HPDE6-E6E7 (cell line): ENCODE measurements at regions not wholly inside any gene's neighbourhood (a gene's known extent, or its start where the extent isn't known, plus 50 kb on each side); places are given as distances from the start of the nearest gene placed in this dataset.

Experiments
- DNase-seq: peaks from one replicate; pipeline ENCODE4 v3.0.0; 2011; ENCODE audit warnings: missing footprints; ENCODE audit errors: extremely low spot score

GRCh38 chr5:12358371-12359090 lies 454.3 kb upstream of the CTNND2 start:
- DNase-seq, result no peak

GRCh38 chr5:12357626-12358025 lies 453.4 kb upstream of the CTNND2 start:
- no peak for DNase-seq

GRCh38 chr5:12354686-12355085 lies 450.4 kb upstream of the CTNND2 start:
- DNase-seq, result no peak

- DNase-seq, result no peak
These were observed 439.3 kb upstream of the CTNND2 start for GRCh38 chr5:12343558-12343957.

GRCh38 chr5:12335938-12336337 lies 431.7 kb upstream of the CTNND2 start:
- no peak for DNase-seq

GRCh38 chr5:12332480-12332879 lies 428.2 kb upstream of the CTNND2 start:
- DNase-seq, result no peak

- no peak for DNase-seq
These were observed 426.8 kb upstream of the CTNND2 start for GRCh38 chr5:12330993-12331588.

GRCh38 chr5:12330381-12330780 lies 426.1 kb upstream of the CTNND2 start:
- DNase-seq, result no peak

GRCh38 chr5:12323637-12324229 lies 419.5 kb upstream of the CTNND2 start:
- DNase-seq, result no peak

GRCh38 chr5:12322042-12322441 lies 417.8 kb upstream of the CTNND2 start:
- DNase-seq, result no peak

- no peak for DNase-seq
These were observed 416.1 kb upstream of the CTNND2 start for GRCh38 chr5:12320331-12320730.

GRCh38 chr5:12316812-12317211 lies 412.6 kb upstream of the CTNND2 start:
- DNase-seq, result peak; percentile 4

GRCh38 chr5:12315461-12315860 lies 411.2 kb upstream of the CTNND2 start:
- DNase-seq, result no peak

GRCh38 chr5:12313602-12314001 lies 409.4 kb upstream of the CTNND2 start:
- no peak for DNase-seq

GRCh38 chr5:12312343-12312742 lies 408.1 kb upstream of the CTNND2 start:
- no peak for DNase-seq

GRCh38 chr5:12294151-12294550 lies 389.9 kb upstream of the CTNND2 start:
- no peak for DNase-seq

- no peak for DNase-seq
These were observed 388.5 kb upstream of the CTNND2 start for GRCh38 chr5:12292610-12293204.

GRCh38 chr5:12284604-12285003 lies 380.4 kb upstream of the CTNND2 start:
- DNase-seq, result no peak

GRCh38 chr5:12277504-12278192 lies 373.4 kb upstream of the CTNND2 start:
- no peak for DNase-seq

- DNase-seq, result no peak
These were observed 370.0 kb upstream of the CTNND2 start for GRCh38 chr5:12274236-12274635.

GRCh38 chr5:12272389-12272788 lies 368.1 kb upstream of the CTNND2 start:
- DNase-seq, result no peak

- DNase-seq, result no peak
These were observed 366.7 kb upstream of the CTNND2 start for GRCh38 chr5:12270914-12271313.
